ENCODE measurements at regions not wholly inside any gene's neighbourhood (a gene's known extent, or its start where the extent isn't known, plus 50 kb on each side); places are given as distances from the start of the nearest gene placed in this dataset.
"Not testable (repeated sequence)": the region's sequence is repeated elsewhere in the genome, so short reads cannot be mapped to it uniquely, and the experiment has no call there.

DNA sequence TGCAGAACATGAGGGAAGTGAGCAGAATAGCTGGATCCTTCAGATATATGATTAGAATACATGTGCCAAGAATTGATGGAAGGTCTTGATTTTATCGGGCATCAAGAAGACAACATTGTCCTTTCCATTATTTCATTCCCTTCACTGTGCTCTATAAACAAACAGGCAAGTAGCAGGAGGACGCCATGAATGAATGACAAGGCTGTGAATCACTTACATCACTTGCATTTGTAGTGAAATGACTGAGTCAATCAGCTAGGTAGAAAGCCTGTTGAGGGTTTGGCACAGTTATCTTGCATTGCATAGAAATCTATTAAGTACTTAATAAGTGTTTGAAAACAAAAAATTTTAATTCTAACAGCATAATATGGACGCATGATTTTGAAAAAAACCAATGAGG is 548.8 kb upstream of the IZUMO3 start:
- Histone ChIP-seq H3K4me1 (ENCODE audit: control insufficient read depth, insufficient read depth, low read length, poor library complexity, severe bottlenecking) (no peaks in the 10 kb centered on the region), H3K4me3 (ENCODE audit: extremely low read depth, insufficient read depth, low read length, poor library complexity, severe bottlenecking) (no peak overlapping the region), H3K27ac (ENCODE audit: low read depth, low read length, severe bottlenecking) (no peak overlapping the region), H3K9me3 (ENCODE audit: control insufficient read depth, low read length) (no peaks in the 10 kb centered on the region), H3K36me3 (ENCODE audit: control insufficient read depth, insufficient read depth, low read length) (no peaks in the 10 kb centered on the region)
- no CpG with 5 or more reads among the region's 3 CpGs for WGBS, 2 experiments (ENCODE audit: insufficient coverage in 2 of 2)

DNA sequence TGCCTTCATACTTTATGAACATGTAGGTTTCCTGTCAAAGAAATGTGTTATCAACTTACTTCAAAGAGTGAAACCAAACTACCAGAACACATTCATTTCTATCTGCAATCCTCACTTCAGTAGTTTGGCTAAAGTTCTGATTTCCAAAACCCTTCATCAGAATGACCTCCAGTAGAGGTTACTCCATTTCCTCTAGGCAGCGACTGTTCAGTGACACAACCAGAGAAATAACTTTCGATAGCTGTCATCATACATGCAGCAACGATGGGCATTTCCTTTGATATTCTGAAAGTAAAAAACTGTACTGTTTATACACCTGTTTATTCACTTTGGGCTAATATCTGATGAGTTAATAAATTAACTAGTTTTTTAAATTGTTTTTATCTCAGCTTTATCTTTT is 532.5 kb upstream of the IZUMO3 start:
- Histone ChIP-seq H3K4me3 (ENCODE audit: extremely low read depth, insufficient read depth, low read length, poor library complexity, severe bottlenecking) (no peak overlapping the region), H3K9me3 (ENCODE audit: control insufficient read depth, low read length) (no peaks in the 10 kb centered on the region), H3K36me3 (ENCODE audit: control insufficient read depth, insufficient read depth, low read length) (no peaks in the 10 kb centered on the region), H3K4me1 (ENCODE audit: control insufficient read depth, insufficient read depth, low read length, poor library complexity, severe bottlenecking) (no peaks in the 10 kb centered on the region), H3K27ac (ENCODE audit: low read depth, low read length, severe bottlenecking) (no peak overlapping the region)
- 86% methylated on average over 2 of the region's 3 CpGs; no CpG with 5 or more reads in 1 of the 2 experiments for WGBS, 2 experiments (ENCODE audit: insufficient coverage in 2 of 2)

DNA sequence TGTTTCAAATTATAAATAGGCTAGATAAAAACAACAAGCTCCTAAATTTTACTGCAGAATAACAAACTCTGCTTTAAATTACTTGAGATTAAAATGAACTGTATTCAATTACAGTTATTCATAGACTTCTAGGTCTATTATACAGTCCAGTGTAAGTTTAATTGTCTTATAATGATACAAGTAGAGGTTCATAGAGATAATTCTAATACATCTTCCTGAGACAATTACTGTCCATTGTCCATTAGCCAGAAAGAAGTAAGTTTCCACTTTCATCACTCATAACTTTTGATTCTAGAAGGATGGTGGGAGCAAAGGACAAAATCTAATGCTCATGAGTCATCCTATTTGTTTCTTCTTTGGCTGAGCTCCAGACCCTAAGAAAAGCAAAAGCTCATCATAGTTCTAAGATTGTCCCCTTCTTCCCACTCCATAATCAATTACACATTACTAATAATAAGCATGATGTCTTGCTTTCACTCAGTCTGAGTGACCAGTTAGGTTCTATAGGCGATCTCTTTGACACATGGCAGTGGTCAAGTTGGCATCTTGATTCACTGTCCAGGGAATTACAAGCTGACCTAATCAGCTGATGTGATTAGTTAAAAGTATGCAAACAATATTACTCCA is 502.5 kb upstream of the IZUMO3 start:
- H3K9me3 ChIP-seq (ENCODE audit: control insufficient read depth, low read length): no peaks in the 10 kb centered on the region
- H3K27ac ChIP-seq (ENCODE audit: low read depth, low read length, severe bottlenecking): no peak overlapping the region
- no peaks in the 10 kb centered on the region for H3K4me1 ChIP-seq (ENCODE audit: control insufficient read depth, insufficient read depth, low read length, poor library complexity, severe bottlenecking)
- 100% methylated on average over 1 of the region's 1 CpG; no CpG with 5 or more reads in 1 of the 2 experiments for WGBS, 2 experiments (ENCODE audit: insufficient coverage in 2 of 2)
- no peak overlapping the region for H3K4me3 ChIP-seq (ENCODE audit: extremely low read depth, insufficient read depth, low read length, poor library complexity, severe bottlenecking)
- H3K36me3 ChIP-seq (ENCODE audit: control insufficient read depth, insufficient read depth, low read length): no peaks in the 10 kb centered on the region

DNA sequence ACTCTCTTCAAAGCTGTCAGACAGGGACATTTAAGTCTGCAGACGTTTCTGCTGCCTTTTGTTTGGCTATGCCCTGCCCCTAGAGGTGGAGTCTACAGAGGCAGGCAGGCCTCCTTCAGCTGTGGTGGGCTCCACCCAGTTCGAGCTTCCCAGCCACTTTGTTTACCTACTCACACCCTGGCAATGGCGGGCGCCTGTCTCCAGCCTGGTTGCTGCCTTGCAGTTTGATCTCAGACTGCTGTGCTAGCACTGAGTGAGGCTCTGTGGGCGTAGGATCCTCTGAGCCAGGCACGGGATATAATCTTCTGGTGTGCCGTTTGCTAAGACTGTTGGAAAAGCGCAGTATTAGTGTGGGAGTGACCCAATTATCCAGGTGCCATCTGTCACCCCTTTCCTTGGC is 499.8 kb upstream of the IZUMO3 start:
- H3K27ac ChIP-seq (ENCODE audit: low read depth, low read length, severe bottlenecking); H3K9me3 ChIP-seq (ENCODE audit: control insufficient read depth, low read length); H3K4me1 ChIP-seq (ENCODE audit: control insufficient read depth, insufficient read depth, low read length, poor library complexity, severe bottlenecking); H3K36me3 ChIP-seq (ENCODE audit: control insufficient read depth, insufficient read depth, low read length); H3K4me3 ChIP-seq (ENCODE audit: extremely low read depth, insufficient read depth, low read length, poor library complexity, severe bottlenecking): not testable (repeated sequence)
- 86 to 96% methylated on average over 7 to 8 of the region's 8 CpGs for WGBS, 2 experiments (ENCODE audit: insufficient coverage in 2 of 2)

DNA sequence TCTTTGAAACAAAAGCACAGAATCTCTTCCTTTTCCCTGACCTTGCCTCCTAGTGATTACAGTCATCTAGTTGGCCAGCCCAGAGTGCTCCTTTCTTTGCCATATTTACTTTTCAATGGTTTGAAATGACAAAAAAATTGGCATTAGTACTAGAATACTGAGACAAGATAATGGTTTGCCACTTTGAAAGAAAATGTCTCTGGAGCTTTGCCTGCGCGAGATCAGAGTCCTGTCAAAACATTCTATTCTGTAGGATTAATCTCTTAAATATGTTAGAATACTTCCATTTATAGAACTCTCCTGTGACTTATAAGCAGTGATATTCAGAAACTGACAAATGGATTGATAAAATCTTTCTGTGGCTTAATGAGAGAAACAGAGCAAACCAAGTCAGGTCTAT is 484.0 kb upstream of the IZUMO3 start:
- no CpG with 5 or more reads among the region's 2 CpGs for WGBS, 2 experiments (ENCODE audit: insufficient coverage in 2 of 2)
- no peaks in the 10 kb centered on the region for H3K9me3 ChIP-seq (ENCODE audit: control insufficient read depth, low read length)
- no peak overlapping the region for H3K27ac ChIP-seq (ENCODE audit: low read depth, low read length, severe bottlenecking)
- H3K36me3 ChIP-seq (ENCODE audit: control insufficient read depth, insufficient read depth, low read length): no peaks in the 10 kb centered on the region
- no peaks in the 10 kb centered on the region for H3K4me1 ChIP-seq (ENCODE audit: control insufficient read depth, insufficient read depth, low read length, poor library complexity, severe bottlenecking)
- no peak overlapping the region for H3K4me3 ChIP-seq (ENCODE audit: extremely low read depth, insufficient read depth, low read length, poor library complexity, severe bottlenecking)

DNA sequence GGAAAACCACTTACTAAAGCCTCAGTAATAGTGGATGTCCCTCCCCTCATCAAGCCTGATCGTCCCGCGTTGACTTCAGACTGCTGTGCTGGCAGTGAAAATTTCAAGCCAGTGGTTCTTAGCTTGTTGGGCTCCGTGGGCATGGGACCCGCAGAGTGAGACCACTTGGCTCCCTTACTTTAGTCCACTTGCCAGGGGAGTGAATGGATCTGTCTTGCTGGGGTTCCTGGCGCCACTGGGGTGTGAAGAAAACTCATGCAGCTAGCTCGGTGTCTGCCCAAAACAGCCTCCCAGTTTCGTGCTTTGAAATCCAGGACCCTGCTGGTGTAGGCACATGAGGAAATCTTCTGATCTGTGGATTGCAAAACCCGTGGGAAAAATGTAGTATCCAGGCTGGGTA is 480.0 kb upstream of the IZUMO3 start:
- 86 to 91% methylated on average over 8 to 9 of the region's 9 CpGs for WGBS, 2 experiments (ENCODE audit: insufficient coverage in 2 of 2)
- no peaks in the 10 kb centered on the region for H3K36me3 ChIP-seq (ENCODE audit: control insufficient read depth, insufficient read depth, low read length)
- no peak overlapping the region for H3K27ac ChIP-seq (ENCODE audit: low read depth, low read length, severe bottlenecking)
- no peaks in the 10 kb centered on the region for H3K4me1 ChIP-seq (ENCODE audit: control insufficient read depth, insufficient read depth, low read length, poor library complexity, severe bottlenecking)
- H3K9me3 ChIP-seq (ENCODE audit: control insufficient read depth, low read length): no peaks in the 10 kb centered on the region
- H3K4me3 ChIP-seq (ENCODE audit: extremely low read depth, insufficient read depth, low read length, poor library complexity, severe bottlenecking): no peak overlapping the region

DNA sequence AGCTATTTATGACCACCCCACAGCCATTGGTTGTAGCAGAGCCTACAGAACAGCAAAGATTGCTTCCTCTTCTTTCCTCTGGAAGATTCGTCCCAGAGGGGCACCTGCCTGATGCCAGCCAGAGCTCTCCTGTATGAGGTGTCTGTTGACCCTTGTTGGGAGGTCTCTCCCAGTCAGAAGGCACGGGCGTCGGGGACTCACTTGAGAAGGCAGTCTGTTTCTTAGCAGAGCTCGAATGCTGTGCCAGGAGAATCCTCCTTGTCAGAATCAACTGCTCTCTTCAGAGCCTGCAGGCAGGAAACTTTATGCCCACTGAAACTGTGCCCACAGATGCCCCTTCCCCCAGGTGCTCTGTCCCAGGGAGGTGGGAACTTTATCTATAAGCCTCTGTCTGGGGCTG is 479.5 kb upstream of the IZUMO3 start:
- Histone ChIP-seq H3K27ac (ENCODE audit: low read depth, low read length, severe bottlenecking) (no peak overlapping the region), H3K9me3 (ENCODE audit: control insufficient read depth, low read length) (no peaks in the 10 kb centered on the region), H3K4me3 (ENCODE audit: extremely low read depth, insufficient read depth, low read length, poor library complexity, severe bottlenecking) (no peak overlapping the region), H3K4me1 (ENCODE audit: control insufficient read depth, insufficient read depth, low read length, poor library complexity, severe bottlenecking) (no peaks in the 10 kb centered on the region), H3K36me3 (ENCODE audit: control insufficient read depth, insufficient read depth, low read length) (no peaks in the 10 kb centered on the region)
- 81 to 93% methylated on average over 3 to 4 of the region's 5 CpGs for WGBS, 2 experiments (ENCODE audit: insufficient coverage in 2 of 2)

DNA sequence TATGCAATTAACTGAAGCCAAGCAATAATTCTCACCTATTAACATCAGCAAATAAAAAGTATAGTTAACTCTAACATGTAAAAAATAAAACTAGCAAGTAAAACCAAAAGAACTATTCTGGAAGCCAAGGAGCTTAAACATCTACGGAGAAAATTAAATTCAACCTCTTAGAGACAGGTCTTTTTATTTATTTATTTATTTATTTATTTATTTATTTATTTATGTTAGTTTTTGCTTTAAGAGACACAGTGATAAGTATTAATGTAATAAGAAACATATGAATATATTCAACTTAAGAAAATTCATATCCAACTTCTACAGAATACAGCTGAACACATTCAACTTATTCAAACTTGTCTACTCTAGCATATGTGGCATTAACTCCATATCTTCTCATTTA is 472.1 kb upstream of the IZUMO3 start:
- WGBS, 2 experiments (ENCODE audit: insufficient coverage in 2 of 2): no CpG with 5 or more reads among the region's 1 CpG
- no peaks in the 10 kb centered on the region for H3K4me1 ChIP-seq (ENCODE audit: control insufficient read depth, insufficient read depth, low read length, poor library complexity, severe bottlenecking)
- no peak overlapping the region for H3K27ac ChIP-seq (ENCODE audit: low read depth, low read length, severe bottlenecking)
- H3K36me3 ChIP-seq (ENCODE audit: control insufficient read depth, insufficient read depth, low read length): no peaks in the 10 kb centered on the region
- no peak overlapping the region for H3K4me3 ChIP-seq (ENCODE audit: extremely low read depth, insufficient read depth, low read length, poor library complexity, severe bottlenecking)
- H3K9me3 ChIP-seq (ENCODE audit: control insufficient read depth, low read length): no peaks in the 10 kb centered on the region

DNA sequence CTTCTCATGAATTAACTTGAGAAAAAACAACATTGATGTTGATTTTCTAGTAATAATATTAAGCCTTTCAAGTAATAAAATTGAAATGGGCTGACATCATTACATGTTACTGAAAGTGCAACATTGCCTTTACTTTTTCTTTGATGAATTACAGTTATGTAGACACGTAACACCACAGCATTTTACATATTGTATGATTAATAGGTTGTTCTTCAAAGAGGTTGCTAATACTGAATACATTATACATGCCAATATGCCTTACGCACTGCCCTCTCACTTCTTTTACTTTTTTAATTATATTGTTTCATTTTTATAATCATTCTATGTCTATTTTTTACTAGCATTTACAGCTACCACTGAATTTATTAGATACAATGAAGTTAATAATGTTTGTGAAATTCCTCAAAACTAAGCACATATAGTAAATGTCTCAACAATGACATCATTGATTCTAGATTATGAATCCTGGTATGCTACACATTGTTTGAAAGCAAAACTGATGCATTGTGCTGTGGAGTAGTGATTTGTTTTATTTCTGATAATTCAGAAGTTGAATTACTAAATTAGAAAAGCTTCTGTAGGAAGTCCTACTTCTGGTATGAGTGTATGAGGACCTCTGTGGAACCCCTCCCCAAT is 464.4 kb upstream of the IZUMO3 start:
- Histone ChIP-seq H3K4me1 (ENCODE audit: control insufficient read depth, insufficient read depth, low read length, poor library complexity, severe bottlenecking) (no peaks in the 10 kb centered on the region), H3K36me3 (ENCODE audit: control insufficient read depth, insufficient read depth, low read length) (no peaks in the 10 kb centered on the region), H3K9me3 (ENCODE audit: control insufficient read depth, low read length) (no peaks in the 10 kb centered on the region), H3K27ac (ENCODE audit: low read depth, low read length, severe bottlenecking) (no peak overlapping the region), H3K4me3 (ENCODE audit: extremely low read depth, insufficient read depth, low read length, poor library complexity, severe bottlenecking) (no peak overlapping the region)
- no CpG with 5 or more reads among the region's 2 CpGs for WGBS, 2 experiments (ENCODE audit: insufficient coverage in 2 of 2)

DNA sequence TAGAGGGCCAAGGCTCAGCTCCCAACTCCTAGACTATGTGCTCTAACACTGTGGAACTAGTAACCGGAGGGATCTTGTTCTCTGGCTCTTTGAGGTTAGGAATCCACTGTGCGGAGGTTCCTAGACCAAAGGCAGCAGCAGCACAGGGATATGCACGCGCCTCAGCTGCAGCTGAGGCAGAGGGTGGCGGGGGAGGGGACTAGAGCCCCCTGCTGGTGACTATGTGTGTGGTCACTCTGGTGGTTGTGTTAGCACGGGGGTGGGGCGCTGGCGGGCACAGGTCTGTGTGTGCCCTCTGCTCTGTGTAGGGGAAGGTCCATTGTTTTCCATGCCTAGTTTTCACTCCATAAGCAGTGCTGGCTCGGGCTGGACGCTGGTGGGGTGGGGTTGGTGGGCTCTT is 458.0 kb upstream of the IZUMO3 start:
- Histone ChIP-seq H3K4me1 (ENCODE audit: control insufficient read depth, insufficient read depth, low read length, poor library complexity, severe bottlenecking) (no peaks in the 10 kb centered on the region), H3K4me3 (ENCODE audit: extremely low read depth, insufficient read depth, low read length, poor library complexity, severe bottlenecking) (no peak overlapping the region), H3K9me3 (ENCODE audit: control insufficient read depth, low read length) (no peaks in the 10 kb centered on the region), H3K27ac (ENCODE audit: low read depth, low read length, severe bottlenecking) (no peak overlapping the region), H3K36me3 (ENCODE audit: control insufficient read depth, insufficient read depth, low read length) (no peaks in the 10 kb centered on the region)
- WGBS, 2 experiments (ENCODE audit: insufficient coverage in 2 of 2): 80% methylated on average over 4 to 7 of the region's 10 CpGs

DNA sequence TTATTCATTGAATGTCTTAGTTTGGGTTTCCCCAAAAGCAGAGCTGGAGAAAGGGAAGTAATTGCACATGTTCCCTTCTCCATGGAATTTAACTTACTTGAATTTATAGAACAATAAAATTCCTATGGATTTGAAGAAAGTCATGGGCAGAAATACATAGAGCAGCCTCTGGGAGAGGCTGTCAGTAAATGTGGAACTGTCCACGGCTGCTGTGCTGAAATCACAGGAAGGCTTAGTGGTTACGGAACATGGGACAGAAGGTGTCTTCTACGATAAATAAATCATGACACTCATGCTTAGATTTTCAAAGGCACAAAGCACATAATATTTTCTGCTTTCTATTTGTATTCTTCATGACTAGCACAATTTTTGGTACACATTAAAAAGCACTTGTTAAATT is 440.6 kb upstream of the IZUMO3 start:
- no peak overlapping the region for H3K4me3 ChIP-seq (ENCODE audit: extremely low read depth, insufficient read depth, low read length, poor library complexity, severe bottlenecking)
- WGBS, 2 experiments (ENCODE audit: insufficient coverage in 2 of 2): 40 to 90% methylated on average over 1 to 2 of the region's 3 CpGs
- H3K27ac ChIP-seq (ENCODE audit: low read depth, low read length, severe bottlenecking): no peak overlapping the region
- no peaks in the 10 kb centered on the region for H3K9me3 ChIP-seq (ENCODE audit: control insufficient read depth, low read length)
- H3K4me1 ChIP-seq (ENCODE audit: control insufficient read depth, insufficient read depth, low read length, poor library complexity, severe bottlenecking): no peaks in the 10 kb centered on the region
- H3K36me3 ChIP-seq (ENCODE audit: control insufficient read depth, insufficient read depth, low read length): no peaks in the 10 kb centered on the region
